A172 (cell line): ENCODE measurements at regions not wholly inside any gene's neighbourhood (a gene's known extent, or its start where the extent isn't known, plus 50 kb on each side); places are given as distances from the start of the nearest gene placed in this dataset.

Source experiments
- DNase-seq: peaks from one replicate; pipeline ENCODE4 v3.0.0-alpha.2; 2015; ENCODE audit warnings: low spot score

DNA sequence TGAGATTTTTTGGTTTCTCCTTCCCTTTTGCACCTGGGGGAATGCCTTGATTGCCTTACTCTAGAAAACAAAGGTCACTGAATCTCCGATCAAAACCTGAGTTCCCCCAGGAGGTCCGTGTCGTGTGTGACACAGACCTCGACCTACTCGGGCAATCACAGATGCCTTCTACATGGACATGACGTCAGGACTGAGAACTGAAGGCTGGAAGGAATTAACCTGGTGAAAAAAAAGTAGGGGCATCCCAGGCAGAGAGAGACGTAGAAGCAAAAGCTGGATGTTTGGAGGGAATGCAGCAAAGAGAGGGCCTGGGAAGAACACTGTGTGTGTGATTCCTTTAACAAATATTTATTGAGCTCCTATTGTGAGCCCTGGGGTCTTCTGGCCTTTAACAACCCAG is 178.0 kb downstream of the PRDM2 start:
- DNase-seq: no peak

DNA sequence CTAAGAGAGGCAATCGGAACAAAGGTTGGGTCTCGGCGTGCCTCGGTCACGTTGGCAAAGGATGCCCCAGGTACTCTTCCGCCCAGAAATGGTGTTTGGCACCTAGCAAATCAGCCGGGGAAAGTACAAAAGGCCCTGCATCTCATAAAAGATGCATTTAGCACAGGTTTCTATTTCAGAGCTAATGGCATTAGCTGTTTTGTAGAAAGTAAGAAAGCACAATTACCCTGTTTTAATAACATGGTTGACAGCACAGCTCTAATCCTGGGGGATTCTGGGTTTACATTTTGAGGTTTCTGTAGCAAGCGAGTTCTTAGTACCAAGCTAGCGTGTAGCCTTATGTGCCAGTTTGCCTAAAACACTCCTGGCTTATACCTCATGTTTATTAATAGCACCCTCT is 178.5 kb downstream of the PRDM2 start:
- no peak for DNase-seq

DNA sequence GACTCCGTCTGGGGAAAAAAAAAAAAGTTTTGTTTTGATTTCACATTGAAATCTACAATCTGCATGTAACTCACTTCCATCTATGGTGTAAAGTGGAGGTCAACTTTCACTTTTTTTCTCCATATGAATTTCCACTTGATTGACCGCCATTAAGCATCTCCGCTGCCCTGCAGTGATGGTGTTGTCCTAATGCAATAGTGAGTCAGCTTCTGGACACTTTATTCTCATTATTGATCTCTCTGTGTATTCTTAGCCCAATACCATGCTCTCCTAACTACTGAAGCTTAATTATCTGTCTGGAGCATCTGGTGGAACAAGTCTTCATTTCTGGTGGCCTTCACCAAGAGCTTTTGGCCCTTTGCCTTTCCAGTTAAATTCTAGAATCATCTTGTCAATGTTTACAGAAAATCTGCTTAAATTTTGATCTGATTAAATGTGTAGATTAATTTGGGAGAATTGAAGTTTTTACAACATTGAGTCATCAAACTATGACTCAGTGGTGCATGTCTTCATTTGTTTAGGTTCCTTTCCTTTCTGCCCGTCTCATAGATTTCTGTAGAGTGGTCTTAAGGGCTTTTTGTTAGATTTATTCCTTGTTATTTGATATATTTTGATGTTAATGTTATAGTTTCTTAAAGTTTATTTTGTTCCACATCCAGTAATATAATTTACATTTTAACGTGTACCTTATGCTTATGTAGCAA is 181.5 kb downstream of the PRDM2 start:
- DNase-seq: no peak

DNA sequence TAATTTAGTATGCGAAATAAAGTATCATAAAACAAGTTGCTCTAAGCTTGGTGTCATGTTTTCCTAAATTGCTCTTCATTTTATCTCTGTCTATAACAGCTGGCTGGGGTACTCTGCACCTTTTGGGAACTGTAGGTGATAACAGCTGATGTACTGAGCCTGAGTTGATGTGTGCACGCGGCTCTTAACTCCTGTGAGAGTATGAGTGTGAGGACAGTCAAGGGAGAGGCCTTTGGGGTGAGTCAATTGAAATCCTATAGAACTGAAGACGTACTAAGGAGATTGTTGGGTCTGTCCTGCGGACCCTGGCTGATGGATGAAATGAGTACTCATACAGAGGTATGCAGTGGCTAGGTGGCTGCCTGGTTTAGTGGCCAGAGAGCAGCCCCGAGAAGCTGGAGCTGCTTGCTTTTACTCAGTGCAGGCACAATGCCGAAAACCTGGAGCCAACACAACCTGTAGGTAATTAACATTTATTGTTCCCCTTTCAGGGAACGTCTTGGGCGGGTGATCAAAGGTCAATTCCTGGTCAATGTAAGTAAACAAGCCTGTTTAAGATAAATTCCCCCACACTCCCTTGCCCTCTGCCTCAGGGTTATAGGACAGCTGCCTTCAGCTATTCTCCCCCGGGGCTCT is 188.5 kb downstream of the PRDM2 start:
- DNase-seq: no peak

DNA sequence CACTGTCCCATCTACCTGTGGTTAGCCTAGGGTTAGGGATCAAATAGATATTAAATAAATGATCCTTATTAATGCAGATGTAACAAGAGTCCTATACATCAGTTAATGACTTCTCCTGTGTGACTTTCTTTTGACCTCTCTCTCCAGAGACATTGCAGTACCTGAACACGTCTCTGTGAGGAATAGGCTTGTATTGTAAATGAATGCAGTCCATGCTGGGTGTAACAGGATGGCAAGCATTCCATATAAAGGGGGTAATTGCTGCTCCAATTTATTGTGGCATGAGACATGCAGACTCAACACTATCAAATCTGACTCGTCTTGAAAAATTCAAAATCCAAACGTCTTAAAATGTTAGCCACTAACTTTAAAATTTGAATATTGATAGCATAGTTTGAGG is 189.5 kb downstream of the PRDM2 start:
- DNase-seq: no peak

DNA sequence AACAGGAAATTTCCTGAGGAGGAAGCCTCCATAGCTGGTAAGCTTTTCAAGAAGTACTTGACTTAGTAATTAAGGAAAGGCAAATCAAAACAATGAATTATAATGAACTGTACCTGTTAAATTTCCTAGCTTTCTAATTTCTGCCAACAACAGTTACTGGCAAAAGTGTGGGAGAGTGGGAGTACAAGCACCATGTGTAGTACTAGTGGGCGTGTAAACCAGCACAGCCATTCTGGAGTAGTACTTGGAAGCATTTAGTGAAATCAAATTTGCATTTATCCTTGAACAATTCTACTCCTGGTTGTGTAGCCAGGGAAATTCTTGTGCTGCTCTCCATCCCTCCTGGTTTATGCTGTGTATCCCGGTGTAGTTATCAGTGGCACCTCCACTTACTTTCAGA is 190.8 kb downstream of the PRDM2 start:
- no peak for DNase-seq

DNA sequence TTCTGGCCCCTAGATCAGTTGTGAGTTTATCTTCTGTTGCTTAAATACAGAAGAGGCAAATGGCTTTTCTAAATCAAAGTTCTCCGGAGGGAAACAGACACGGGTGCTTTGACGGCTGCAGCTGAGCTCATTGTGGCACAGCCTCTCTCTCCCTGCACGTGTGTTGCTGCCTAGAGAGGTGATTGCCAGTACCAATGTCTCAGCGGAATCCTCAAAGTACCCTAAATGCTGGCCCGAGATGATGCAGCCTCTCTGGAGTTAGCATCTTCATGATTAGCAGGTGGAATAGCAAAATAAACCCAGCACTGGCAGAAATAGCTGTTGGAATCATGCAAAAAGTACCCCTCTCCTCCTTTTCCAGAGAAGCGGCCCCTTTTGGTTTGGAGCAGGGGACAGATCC is 192.2 kb downstream of the PRDM2 start:
- DNase-seq: no peak

DNA sequence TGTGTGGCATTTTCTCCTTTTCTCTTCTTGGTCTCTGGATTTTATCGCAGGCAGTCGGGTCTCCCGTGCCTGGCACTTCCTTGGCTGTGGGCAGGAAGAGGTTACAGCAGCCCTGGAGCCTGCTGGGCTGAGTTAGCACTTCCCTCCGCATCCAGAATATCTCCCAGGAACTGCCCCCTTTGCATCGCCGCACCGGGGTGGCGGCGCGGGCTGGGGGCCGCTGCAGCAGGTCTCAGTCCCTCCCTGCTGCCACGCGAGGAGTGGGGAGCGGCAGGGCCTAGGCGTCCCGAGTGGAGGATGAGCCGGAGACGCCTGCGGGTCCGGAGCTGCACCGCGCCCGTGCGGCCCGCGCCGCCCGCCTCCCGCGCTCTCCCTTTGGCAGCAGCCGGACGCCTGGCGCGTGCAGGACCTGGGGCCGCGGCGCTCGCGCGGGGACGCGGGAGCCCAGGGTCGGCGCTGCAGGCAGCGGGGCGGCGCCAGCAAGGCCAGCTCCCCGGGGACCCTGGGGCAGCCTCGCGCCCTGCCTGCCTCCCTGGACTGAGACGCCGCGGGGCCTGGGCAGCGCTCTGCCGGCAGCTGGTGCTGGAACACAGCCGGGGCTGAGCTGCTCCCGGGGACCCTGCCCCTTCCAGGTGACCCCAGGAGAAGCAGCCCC is 192.8 kb downstream of the PRDM2 start:
- no peak for DNase-seq

DNA sequence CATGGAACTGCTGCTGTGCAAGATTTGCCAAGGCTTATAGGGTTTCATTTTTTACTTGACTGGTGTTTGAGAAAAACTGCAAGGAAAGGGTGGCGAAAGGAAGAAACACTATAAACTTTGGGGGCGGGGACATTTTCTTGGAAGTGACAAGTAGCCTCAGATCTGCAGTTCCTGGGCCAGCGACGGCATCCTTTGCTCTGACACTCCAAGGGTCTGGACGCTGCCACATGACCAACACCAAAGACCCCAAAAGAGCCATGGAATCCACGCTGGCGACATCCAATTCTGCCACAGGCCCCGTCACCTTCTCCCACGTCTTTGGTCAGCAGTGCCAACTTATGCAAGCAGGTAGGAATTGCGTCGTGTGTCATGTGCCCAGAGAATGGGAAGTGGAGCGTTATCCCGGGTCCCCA is 193.4 kb downstream of the PRDM2 start:
- DNase-seq: no peak

DNA sequence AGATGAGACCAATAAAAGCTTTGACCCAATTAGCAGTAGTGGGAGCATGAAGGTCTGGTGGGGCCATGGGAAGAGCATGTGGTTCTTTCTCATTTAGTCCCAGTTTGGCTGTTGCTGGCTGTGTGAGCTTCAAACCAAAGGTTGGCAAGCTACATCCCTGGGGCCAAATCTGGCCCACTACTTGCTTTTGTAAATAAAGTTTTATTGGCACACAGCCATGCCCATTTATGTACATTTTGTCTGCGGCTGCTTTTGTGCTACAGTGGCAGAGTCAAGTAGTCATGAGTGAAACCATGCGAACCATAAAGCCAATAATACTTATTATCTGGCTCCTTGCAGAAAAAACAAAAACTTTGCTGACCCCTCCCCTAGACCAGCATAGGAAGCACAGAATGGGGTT is 196.9 kb downstream of the PRDM2 start:
- no peak for DNase-seq

DNA sequence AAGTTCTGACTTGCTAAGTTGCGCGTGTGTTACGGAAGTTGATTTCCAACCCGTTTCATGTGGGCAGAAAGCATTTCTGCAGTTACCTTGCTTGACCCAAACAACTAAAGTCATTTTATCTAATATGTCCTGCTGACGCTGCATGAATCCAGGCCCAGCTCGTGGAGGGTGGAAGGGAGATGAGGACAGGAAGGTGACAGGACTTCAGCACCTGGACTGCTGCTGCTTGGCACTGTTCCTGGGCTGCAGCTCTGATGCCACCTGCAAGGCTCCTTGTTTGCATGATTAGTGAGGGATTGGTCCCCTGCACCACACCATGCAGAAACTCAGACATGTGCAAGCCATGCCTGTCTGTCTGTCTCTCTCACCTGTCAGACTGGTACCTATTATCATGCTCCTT is 198.4 kb downstream of the PRDM2 start:
- DNase-seq: no peak

DNA sequence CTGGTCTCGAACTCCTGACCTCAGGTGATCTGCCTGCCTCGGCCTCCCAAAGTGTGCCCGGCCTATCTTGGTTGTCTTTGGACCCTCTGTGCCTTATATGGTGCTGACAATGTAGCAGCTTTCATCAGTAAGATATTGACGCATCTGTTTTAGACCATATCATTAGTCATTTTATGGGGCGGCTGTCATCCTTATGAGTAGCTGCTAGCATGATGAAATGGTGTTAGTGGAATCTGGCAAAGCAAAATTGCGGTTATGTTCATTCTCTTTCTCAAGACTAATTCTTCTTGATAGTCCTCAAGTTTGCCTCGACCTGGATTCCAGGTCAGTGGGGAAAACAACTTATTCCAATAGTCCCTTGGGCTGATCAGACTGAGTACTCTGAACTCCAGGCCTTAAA is 199.9 kb downstream of the PRDM2 start:
- DNase-seq: no peak

DNA sequence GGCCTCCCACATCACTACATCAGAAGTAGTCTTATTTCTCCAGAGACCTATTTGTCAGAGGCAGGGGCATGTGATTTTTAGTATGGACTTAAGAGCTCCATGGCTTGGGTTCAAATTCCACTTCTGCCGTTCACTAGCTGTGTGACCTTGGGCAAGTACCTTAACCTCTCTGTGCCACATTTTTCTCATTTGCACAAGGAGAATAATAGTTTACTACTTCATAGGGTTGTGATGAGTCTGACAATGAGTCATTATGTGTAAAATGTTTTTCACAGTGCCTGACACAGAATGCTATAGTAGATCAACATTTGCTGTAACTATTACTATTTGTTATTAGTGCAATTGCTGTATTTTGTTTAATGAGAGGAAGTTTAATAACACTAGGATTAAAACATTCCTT is 200.6 kb downstream of the PRDM2 start:
- DNase-seq: no peak

DNA sequence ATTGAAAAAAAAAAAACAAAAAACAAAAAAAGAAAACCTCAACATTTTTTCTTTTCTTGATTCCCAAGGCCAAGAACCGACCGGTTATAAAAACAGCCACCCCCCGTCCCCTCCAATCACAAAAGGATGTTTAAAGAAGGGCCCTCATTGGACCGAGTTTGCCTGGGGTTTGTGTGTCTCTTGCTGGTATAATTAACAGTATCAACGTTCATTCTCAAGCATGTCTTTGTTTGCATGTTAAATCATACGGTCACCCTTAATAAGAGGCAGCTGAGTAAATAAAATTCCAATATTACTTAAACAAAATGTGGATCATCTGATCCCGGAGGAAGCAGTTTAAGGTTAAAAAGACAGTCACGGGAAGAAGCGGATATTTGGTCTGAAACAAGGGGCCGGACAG is 201.1 kb downstream of the PRDM2 start:
- no peak for DNase-seq

DNA sequence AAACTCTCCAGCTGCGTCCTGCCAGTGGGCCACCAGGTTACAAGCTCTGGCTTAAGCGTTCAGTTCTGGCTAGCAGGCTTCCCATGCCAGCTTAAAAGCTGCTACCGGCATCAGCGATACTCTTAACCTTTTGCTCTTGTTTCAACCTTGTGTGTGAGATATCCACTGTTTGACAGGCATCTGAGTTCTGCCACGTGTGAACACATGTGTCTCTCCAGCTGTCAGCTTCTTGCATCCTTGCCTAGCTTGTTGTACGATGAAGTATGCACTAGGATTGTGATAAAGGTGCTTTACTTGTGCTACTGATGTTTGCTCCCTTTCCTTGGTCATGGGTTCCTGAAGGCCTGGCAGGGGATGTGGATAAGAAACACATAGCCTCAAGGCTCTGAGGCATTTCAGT is 201.6 kb downstream of the PRDM2 start:
- no peak for DNase-seq

DNA sequence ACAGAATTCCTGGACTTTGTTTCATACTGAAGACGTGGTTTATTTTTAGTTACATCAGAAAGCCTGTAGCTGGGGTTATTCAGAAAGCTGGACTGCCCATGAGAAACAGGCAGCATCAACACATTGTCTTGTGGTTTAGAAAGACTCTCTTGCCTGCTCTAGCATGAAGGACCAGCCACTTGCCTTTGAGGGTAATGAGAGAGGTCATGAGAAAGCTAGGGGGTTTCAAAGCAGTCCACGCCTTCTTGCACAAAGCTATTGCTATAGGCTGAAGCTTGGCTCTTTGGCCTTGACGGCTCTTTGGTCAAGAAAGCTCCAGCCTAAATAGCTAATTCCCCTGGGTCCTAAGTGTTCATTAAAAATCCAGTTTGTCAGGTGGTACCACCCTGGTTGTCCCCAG is 208.1 kb downstream of the PRDM2 start:
- DNase-seq: no peak

DNA sequence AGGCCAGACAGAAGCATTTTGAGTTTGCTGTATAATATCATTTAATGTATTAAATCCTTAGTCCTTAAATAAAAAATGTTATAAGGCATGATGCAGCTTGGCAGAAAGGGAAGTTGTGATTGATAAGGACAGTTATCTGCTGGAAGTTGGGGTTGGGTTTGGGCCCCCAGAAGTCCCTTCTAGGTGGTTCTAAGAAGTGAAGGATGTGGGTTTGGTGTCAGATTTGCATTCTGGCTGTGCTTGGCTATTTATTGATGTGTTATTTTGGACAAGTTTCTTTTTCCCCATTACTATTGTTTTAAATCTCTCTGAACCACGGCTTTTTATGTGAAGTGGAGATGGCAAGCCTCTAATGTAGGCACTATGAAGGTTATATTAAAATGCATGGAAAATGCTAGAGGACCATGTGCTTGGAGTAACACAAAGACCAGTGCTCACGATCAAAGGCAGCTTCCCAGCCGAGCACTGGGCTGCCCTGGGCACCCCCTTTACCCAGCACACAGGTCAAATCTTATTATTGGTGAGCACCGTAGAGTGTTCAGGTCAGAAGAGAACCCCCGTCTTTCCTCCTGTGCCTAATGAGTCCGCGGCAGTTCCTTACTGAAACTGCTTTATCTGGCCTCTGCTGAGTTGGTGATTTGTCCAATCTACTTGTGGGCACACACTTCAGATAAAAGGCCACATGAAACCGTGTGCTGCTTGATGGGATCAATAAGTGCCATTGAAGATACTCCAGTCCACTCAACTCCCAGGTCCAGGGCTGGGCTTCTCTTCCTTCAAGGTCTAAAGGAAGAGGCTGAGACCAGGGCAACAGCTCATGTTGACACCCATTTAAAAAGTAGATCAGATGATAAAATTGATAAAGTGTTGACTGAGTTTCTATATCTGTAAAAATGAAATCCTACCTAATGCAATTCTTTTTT is 212.0 kb downstream of the PRDM2 start:
- DNase-seq: no peak

DNA sequence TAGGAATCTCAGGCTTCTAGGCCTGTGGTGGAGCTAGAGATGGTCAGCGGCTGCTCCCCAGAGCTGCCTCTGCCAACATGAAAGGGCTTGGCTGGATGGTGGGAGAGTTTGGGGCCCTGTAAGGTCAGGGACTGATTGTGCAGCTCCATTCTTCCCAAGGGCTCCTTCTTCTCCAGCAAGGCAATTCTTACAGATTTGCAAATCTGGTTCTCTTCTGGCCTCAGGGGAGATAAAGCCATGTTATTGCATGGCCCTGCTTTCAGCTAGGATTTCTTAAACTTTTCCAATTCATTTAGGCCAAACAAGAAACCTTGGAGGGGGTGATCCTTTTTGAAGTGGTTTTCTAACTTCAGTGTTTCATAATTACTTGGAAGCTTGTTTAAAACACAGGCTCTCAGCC is 213.4 kb downstream of the PRDM2 start:
- no peak for DNase-seq

DNA sequence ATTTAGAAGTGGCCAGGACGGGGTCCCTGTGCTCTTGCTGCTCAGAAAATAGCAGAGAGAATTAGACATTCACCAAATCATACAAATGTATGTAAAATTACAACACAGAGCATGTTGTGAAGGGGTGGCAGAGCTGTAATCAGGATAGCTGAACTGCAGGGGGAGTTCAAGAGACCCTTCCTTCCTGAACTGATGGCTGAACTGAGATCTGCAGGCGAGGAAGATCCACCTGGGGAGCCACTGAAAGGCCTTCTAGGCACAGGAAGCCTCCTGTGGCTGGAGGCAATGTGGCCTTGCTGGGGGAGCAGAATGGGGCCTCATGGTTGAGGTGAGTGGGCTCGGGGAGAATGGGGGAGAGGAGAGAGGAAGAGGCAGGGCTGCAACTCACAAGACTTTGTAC is 216.5 kb downstream of the PRDM2 start:
- DNase-seq: no peak

DNA sequence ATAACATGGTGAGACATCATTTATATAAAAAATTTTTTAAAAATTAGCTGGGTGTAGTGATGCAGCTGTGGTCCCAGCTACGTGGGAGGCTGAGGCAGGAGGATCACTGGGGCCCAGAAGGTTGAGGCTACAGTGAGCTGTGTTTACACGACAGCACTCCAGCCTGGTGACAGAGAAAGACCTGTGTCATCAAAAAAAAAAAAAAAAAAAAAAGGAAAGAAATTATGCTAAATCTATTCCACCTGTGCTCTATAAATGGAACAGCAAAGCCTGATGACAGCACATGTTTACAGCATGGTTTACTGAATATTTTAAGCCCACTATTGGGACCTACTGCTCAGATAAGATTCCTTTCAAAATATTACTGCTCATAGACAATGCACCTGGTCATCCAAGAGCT is 217.6 kb downstream of the PRDM2 start:
- DNase-seq: no peak

DNA sequence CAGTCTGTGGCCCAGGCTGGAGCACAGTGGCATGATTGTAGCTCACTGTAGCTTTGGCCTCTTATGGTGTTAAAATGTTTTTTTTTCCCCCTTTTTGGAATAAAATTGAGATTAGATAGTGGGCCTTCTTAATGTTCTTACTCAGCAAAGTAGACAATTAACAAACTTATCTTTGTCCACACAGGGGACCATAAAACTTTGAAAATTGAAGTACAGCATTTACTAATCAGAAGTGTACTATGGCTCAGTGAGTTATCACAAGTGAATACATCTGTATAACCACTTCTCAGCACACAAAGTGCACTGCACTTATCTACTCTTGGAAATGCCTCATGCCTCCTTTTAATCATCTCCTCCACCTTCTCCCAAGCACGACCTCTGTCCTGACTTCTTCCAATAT is 218.9 kb downstream of the PRDM2 start:
- no peak for DNase-seq

DNA sequence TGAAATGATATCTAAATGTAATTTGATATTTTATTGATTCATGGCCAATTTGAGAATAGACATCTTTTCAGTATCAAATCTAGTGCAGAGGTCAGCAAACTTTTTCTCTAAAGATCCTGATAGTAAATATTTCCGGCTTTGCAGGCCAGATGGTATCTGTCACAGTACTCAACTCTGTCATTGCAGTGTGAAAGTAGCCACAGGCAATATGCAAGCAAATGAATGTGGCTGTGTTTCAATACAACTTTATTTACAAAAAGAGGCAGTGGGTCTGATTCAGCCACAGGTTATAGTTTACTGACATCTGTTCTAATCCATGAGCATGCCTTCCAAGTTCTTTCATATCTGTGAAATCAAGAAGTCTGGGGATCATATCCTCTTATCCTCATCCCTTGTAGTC is 221.2 kb downstream of the PRDM2 start:
- DNase-seq: no peak
